ENCODE measurements at regions not wholly inside any gene's neighbourhood (a gene's known extent, or its start where the extent isn't known, plus 50 kb on each side); places are given as distances from the start of the nearest gene placed in this dataset.

DNA sequence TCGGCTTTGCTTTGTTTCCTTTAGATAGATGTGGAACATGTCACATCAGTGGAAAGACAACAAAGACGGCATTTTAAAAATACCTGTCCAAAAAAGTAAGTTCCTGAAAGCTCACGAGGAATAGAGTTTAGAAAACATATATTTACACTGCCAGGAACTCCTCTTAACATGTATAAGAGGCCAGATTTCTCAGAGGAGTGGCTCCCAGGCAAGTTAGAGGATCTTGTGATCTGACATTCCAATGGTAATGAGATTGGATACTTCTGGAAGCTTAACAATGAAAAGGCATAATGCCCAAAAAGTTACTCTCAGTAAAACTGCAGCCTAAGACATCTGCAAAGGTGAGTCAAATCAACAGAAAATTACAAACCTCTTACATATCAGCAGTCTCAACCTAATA lies 77.1 kb downstream of the CYRIA start:
- no peak overlapping the region for H3K4ac ChIP-seq (replicated peaks; ENCODE audit: insufficient read length, low read depth, low read length)
- H3K23ac ChIP-seq (ENCODE audit: insufficient read length), result no peak overlapping the region
- no peak overlapping the region for H2AFZ ChIP-seq (ENCODE audit: low read length)
- 77% methylated on average over 3 of the region's 3 CpGs; no CpG with 5 or more reads in 1 of the 2 experiments for WGBS, 2 experiments (ENCODE audit: extremely low coverage in 1 of 2, insufficient coverage in 1 of 2, insufficient read length in 1 of 2, insufficient replicate concordance in 2 of 2, low coverage in 1 of 2, low lambda C conversion rate in 2 of 2, missing lambda C conversion rate in 1 of 2)
- H3K56ac ChIP-seq (replicated peaks; ENCODE audit: insufficient read length, low read depth, low read length), result no peak overlapping the region
- no peaks in the 10 kb centered on the region for H3K79me1 ChIP-seq (ENCODE audit: low read depth, low read length)
- H4K5ac ChIP-seq (ENCODE audit: insufficient read length, low read depth, low read length), result peak overlapping the region; percentile 20
- no peak overlapping the region for H3K14ac ChIP-seq (ENCODE audit: insufficient read length)
- H3K27me3 ChIP-seq (replicated peaks in 1 of 4; ENCODE audit: control insufficient read depth in 3 of 4, extremely low read depth in 1 of 4, insufficient read depth in 3 of 4, low read length in 3 of 4), result no peaks in the 10 kb centered on the region
- FAIRE-seq, result peak; percentile 71
- H4K20me1 ChIP-seq (replicated peaks in 1 of 2; ENCODE audit: control insufficient read depth in 1 of 2, insufficient read depth in 2 of 2, low read length in 2 of 2), result no peaks in the 10 kb centered on the region
- no peak overlapping the region for H4K91ac ChIP-seq (replicated peaks; ENCODE audit: insufficient read length, low read length)
- no peaks in the 10 kb centered on the region for H3K79me2 ChIP-seq (ENCODE audit: control insufficient read depth in 1 of 2, insufficient read depth in 2 of 2, low read length in 2 of 2)
- no peaks in the 10 kb centered on the region for H3K23me2 ChIP-seq (ENCODE audit: low read depth, low read length)
- no peak overlapping the region for H4K8ac ChIP-seq (ENCODE audit: extremely low read depth, insufficient read depth, low read length)
- no peak for DNase-seq (ENCODE audit: low read depth in 1 of 2, low spot score in 2 of 2)
- H3K18ac ChIP-seq (ENCODE audit: extremely low read depth, low read length), result no peak overlapping the region; the same call in 1 of the 2 replicates
- no peak overlapping the region for H2BK120ac ChIP-seq (replicated peaks; ENCODE audit: low read depth, low read length)
- H3K36me3 ChIP-seq (ENCODE audit: control insufficient read depth in 2 of 4, insufficient read depth in 4 of 4, low read length in 3 of 4), result no peaks in the 10 kb centered on the region
- ChIA-PET POLR2A (ENCODE audit: partially characterized antibody) (no interaction called here), CTCF (ENCODE audit: partially characterized antibody) (interaction anchor here (0.5 to 1.6 kb wide), 6 partner anchors 19 to 1998 kb away, joined by 3 to 4 read pairs (median 4); no protein-coding TSS in a partner anchor)
- H2BK5ac ChIP-seq (ENCODE audit: low read depth, low read length), result no peak overlapping the region
- no peak overlapping the region for H3K9ac ChIP-seq (replicated peaks in 1 of 4; ENCODE audit: extremely low read depth in 1 of 4, low read depth in 3 of 4, low read length in 3 of 4)
- H3K9me3 ChIP-seq (ENCODE audit: insufficient read depth in 2 of 2, low read depth in 1 of 2, low read length in 1 of 2), result no peaks in the 10 kb centered on the region
- H3K4me1 ChIP-seq (replicated peaks in 1 of 4; ENCODE audit: control insufficient read depth in 3 of 4, insufficient read depth in 4 of 4, low read length in 3 of 4), result peaks cover 2 to 5% (median 5%) of the 10 kb centered on the region in 4 experiments; a peak in 4 of 7 replicates
- H3K27ac ChIP-seq (ENCODE audit: low read depth, low read length), result no peak overlapping the region
- no peak overlapping the region for H2AK5ac ChIP-seq (ENCODE audit: low read depth, low read length)
- H2BK12ac ChIP-seq (ENCODE audit: low read depth, low read length), result no peak overlapping the region
- H2BK20ac ChIP-seq (ENCODE audit: low read length), result no peak overlapping the region
- H3K4me2 ChIP-seq (ENCODE audit: insufficient read depth in 1 of 2, low read depth in 2 of 2, low read length in 2 of 2), result peak overlapping the region in 1 of 2 experiments; percentile 9; a peak in 1 of 4 replicates
- H3K4me3 ChIP-seq (ENCODE audit: extremely low read depth in 1 of 4, insufficient read depth in 2 of 4, low read depth in 3 of 4, low read length in 4 of 4), result peak overlapping the region in 1 of 4 experiments; percentile 22; a peak in 1 of 8 replicates
- no peak overlapping the region for H2BK15ac ChIP-seq (ENCODE audit: low read length)
- TF ChIP-seq CTBP2 (IDR thresholded peaks at IDR 0.05; ENCODE audit: borderline replicate concordance, insufficient read depth, insufficient read length, low read length) (no peak), GTF2F1 (IDR thresholded peaks at IDR 0.05; ENCODE audit: borderline replicate concordance, low read depth, low read length) (no peak), CEBPB (IDR thresholded peaks at IDR 0.05; ENCODE audit: low read depth, low read length) (no peak), CBX5 (IDR thresholded peaks at IDR 0.05; ENCODE audit: low read depth, low read length) (no peak), RNF2 (IDR thresholded peaks at IDR 0.05; ENCODE audit: borderline replicate concordance, low read depth, low read length, missing control alignments, poor library complexity, severe bottlenecking) (no peak), RAD21 (IDR thresholded peaks at IDR 0.05 in 1 of 2, conservative IDR thresholded peaks at IDR 0.05 in 1 of 2; ENCODE audit: low read depth in 2 of 2, low read length in 2 of 2) (no peak), SAP30 (IDR thresholded peaks at IDR 0.05; ENCODE audit: insufficient read depth, insufficient replicate concordance, low read length) (no peak), TEAD4 (IDR thresholded peaks at IDR 0.05; ENCODE audit: low read depth, low read length) (peak; percentile 57; the same call in 1 of the 2 replicates), TAF7 (optimal IDR thresholded peaks at IDR 0.05; ENCODE audit: borderline replicate concordance, low read depth, low read length) (no peak)
- TF ChIP-seq, protein P1, sequence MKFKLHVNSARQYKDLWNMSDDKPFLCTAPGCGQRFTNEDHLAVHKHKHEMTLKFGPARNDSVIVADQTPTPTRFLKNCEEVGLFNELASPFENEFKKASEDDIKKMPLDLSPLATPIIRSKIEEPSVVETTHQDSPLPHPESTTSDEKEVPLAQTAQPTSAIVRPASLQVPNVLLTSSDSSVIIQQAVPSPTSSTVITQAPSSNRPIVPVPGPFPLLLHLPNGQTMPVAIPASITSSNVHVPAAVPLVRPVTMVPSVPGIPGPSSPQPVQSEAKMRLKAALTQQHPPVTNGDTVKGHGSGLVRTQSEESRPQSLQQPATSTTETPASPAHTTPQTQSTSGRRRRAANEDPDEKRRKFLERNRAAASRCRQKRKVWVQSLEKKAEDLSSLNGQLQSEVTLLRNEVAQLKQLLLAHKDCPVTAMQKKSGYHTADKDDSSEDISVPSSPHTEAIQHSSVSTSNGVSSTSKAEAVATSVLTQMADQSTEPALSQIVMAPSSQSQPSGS (IDR thresholded peaks at IDR 0.05; ENCODE audit: low read length), result no peak

Data from H1 (cell line).